HepG2 (cell line): ENCODE measurements at regions not wholly inside any gene's neighbourhood (a gene's known extent, or its start where the extent isn't known, plus 50 kb on each side); places are given as distances from the start of the nearest gene placed in this dataset.

Experiments used
- ARNT ChIP-seq: fragments of 450-650 bp; IDR thresholded peaks from 2 replicates; pipeline ENCODE4 v1.6.1; 2017
- NFATC3 ChIP-seq: sonication (generic); formaldehyde crosslinking; IDR thresholded peaks from 2 replicates; pipeline ENCODE4 v1.5.1; 2020; ENCODE audit warnings: mild to moderate bottlenecking, missing genetic modification reagents
- POLR2A ChIP-seq, 2 experiments: IDR thresholded peaks; 2 replicates each; pipeline ENCODE4 v1.6.1; 2011; ENCODE audit warnings: low read depth in 2 of 2, low read length in 2 of 2, mild to moderate bottlenecking in 1 of 2, moderate library complexity in 1 of 2; ENCODE audit not compliant: insufficient read depth in 1 of 2
- SIN3A ChIP-seq: IDR thresholded peaks from 2 replicates; pipeline ENCODE4 v1.6.1; 2011; ENCODE audit warnings: low read depth, mild to moderate bottlenecking, control low read depth, low read length, borderline replicate concordance
- TF ChIP-seq, protein P1 (sequence below): sonication (generic); formaldehyde crosslinking; IDR thresholded peaks from 2 replicates; pipeline ENCODE4 v1.5.0; 2020; ENCODE audit warnings: mild to moderate bottlenecking, missing genetic modification reagents, moderate library complexity
- TF ChIP-seq, protein P2 (sequence below): IDR thresholded peaks from 2 replicates; pipeline ENCODE4 v1.6.1; 2016; ENCODE audit warnings: low read depth, borderline replicate concordance
- TF ChIP-seq, protein P3 (sequence below): sonication (generic); formaldehyde crosslinking; IDR thresholded peaks from 2 replicates; pipeline ENCODE4 v1.4.0; 2020; ENCODE audit warnings: missing genetic modification reagents

DNA sequence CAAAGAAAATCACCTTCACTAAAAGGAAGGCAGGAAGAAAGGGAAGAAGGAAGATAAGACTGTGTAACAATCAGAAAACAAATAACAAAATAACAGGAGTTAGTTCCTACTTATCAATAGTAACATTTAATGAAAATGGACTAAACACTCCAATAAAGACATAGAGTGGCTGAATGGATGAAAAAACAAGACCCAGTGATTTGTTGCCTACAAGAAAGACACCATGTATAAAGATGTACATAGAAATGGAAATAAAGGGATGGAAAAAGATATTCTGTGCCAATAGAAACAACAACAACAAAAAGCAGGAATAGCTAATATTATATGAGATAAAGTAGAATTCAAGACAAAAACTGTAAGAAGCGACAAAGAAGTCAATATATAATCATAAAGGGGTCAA lies 116.8 kb downstream of the LURAP1L start:
- TF ChIP-seq POLR2A (IDR thresholded peaks at IDR 0.05; ENCODE audit: insufficient read depth in 1 of 2, low read depth in 2 of 2, low read length in 2 of 2) (no peak), ARNT (no peak), NFATC3 (CRISPR knock-in tag) (no peak), SIN3A (no peak)
- TF ChIP-seq, protein P1, sequence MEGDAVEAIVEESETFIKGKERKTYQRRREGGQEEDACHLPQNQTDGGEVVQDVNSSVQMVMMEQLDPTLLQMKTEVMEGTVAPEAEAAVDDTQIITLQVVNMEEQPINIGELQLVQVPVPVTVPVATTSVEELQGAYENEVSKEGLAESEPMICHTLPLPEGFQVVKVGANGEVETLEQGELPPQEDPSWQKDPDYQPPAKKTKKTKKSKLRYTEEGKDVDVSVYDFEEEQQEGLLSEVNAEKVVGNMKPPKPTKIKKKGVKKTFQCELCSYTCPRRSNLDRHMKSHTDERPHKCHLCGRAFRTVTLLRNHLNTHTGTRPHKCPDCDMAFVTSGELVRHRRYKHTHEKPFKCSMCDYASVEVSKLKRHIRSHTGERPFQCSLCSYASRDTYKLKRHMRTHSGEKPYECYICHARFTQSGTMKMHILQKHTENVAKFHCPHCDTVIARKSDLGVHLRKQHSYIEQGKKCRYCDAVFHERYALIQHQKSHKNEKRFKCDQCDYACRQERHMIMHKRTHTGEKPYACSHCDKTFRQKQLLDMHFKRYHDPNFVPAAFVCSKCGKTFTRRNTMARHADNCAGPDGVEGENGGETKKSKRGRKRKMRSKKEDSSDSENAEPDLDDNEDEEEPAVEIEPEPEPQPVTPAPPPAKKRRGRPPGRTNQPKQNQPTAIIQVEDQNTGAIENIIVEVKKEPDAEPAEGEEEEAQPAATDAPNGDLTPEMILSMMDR (CRISPR knock-in tag): no peak
- TF ChIP-seq, protein P2, sequence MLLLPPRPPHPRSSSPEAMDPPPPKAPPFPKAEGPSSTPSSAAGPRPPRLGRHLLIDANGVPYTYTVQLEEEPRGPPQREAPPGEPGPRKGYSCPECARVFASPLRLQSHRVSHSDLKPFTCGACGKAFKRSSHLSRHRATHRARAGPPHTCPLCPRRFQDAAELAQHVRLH (CRISPR knock-in tag): no peak
- TF ChIP-seq, protein P3, sequence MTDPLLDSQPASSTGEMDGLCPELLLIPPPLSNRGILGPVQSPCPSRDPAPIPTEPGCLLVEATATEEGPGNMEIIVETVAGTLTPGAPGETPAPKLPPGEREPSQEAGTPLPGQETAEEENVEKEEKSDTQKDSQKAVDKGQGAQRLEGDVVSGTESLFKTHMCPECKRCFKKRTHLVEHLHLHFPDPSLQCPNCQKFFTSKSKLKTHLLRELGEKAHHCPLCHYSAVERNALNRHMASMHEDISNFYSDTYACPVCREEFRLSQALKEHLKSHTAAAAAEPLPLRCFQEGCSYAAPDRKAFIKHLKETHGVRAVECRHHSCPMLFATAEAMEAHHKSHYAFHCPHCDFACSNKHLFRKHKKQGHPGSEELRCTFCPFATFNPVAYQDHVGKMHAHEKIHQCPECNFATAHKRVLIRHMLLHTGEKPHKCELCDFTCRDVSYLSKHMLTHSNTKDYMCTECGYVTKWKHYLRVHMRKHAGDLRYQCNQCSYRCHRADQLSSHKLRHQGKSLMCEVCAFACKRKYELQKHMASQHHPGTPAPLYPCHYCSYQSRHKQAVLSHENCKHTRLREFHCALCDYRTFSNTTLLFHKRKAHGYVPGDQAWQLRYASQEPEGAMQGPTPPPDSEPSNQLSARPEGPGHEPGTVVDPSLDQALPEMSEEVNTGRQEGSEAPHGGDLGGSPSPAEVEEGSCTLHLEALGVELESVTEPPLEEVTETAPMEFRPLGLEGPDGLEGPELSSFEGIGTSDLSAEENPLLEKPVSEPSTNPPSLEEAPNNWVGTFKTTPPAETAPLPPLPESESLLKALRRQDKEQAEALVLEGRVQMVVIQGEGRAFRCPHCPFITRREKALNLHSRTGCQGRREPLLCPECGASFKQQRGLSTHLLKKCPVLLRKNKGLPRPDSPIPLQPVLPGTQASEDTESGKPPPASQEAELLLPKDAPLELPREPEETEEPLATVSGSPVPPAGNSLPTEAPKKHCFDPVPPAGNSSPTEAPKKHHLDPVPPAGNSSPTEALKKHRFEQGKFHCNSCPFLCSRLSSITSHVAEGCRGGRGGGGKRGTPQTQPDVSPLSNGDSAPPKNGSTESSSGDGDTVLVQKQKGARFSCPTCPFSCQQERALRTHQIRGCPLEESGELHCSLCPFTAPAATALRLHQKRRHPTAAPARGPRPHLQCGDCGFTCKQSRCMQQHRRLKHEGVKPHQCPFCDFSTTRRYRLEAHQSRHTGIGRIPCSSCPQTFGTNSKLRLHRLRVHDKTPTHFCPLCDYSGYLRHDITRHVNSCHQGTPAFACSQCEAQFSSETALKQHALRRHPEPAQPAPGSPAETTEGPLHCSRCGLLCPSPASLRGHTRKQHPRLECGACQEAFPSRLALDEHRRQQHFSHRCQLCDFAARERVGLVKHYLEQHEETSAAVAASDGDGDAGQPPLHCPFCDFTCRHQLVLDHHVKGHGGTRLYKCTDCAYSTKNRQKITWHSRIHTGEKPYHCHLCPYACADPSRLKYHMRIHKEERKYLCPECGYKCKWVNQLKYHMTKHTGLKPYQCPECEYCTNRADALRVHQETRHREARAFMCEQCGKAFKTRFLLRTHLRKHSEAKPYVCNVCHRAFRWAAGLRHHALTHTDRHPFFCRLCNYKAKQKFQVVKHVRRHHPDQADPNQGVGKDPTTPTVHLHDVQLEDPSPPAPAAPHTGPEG (CRISPR knock-in tag): no peak
